Lung (tissue), 11 donors: ENCODE measurements at regions not wholly inside any gene's neighbourhood (a gene's known extent, or its start where the extent isn't known, plus 50 kb on each side); places are given as distances from the start of the nearest gene placed in this dataset.

Experiments used
- ATAC-seq: fragments of 200-7000 bp; cut with Tn5 transposase; one replicate; pipeline ENCODE4 v1.9.1; 2020; ENCODE audit warnings: moderate number of reproducible peaks; ENCODE audit not compliant: insufficient read depth, low FRiP score
- DNase-seq, 3 donors: peaks; one replicate each; pipeline ENCODE4 v3.0.0-alpha.2; 2013 to 2017
- H3K27ac ChIP-seq, 2 donors: one replicate each; pipeline ENCODE4 v1.5.1; 2013; ENCODE audit warnings: mild to moderate bottlenecking in 2 of 2, moderate library complexity in 2 of 2, control low read depth in 1 of 2, inconsistent platforms in 1 of 2, low read depth in 1 of 2, low read length in 1 of 2
- H3K27me3 ChIP-seq, 3 donors: one replicate each; pipeline ENCODE4 v1.5.1; 2013; ENCODE audit warnings: low read length in 2 of 3; ENCODE audit not compliant: control insufficient read depth in 3 of 3, insufficient read depth in 3 of 3
- H3K36me3 ChIP-seq, 4 donors: one replicate each; pipeline ENCODE4 v1.5.1; 2013; ENCODE audit warnings: low read length in 4 of 4, mild to moderate bottlenecking in 1 of 4, moderate library complexity in 1 of 4; ENCODE audit not compliant: control insufficient read depth in 4 of 4, insufficient read depth in 4 of 4
- H3K4me1 ChIP-seq, 5 donors: one replicate each; pipeline ENCODE4 v1.5.1; 2013; ENCODE audit warnings: low read length in 5 of 5, mild to moderate bottlenecking in 2 of 5, moderate library complexity in 1 of 5; ENCODE audit not compliant: control insufficient read depth in 5 of 5, insufficient read depth in 5 of 5
- H3K4me3 ChIP-seq: one replicate; pipeline ENCODE4 v1.5.1; 2013; ENCODE audit warnings: mild to moderate bottlenecking, control low read depth, moderate library complexity
- H3K9ac ChIP-seq, 2 donors: one replicate each; pipeline ENCODE4 v1.5.1; 2013; ENCODE audit warnings: low read length in 2 of 2, control low read depth in 1 of 2; ENCODE audit not compliant: insufficient read depth in 1 of 2
- H3K9me3 ChIP-seq, 4 donors: one replicate each; pipeline ENCODE4 v1.5.1; 2013; ENCODE audit warnings: low read length in 3 of 4, mild to moderate bottlenecking in 1 of 4, moderate library complexity in 1 of 4; ENCODE audit not compliant: control insufficient read depth in 4 of 4, insufficient read depth in 3 of 4
- CTCF ChIP-seq: IDR thresholded peaks from 2 replicates; pipeline ENCODE4 v1.5.1; 2012; ENCODE audit warnings: mild to moderate bottlenecking; ENCODE audit errors: control extremely low read depth, extremely low read depth
- WGBS, 2 donors: extraction: QIAGEN DNeasy Blood & Tissue Kit; methylation state at CpG; one replicate each; pipeline ENCODE4 v1.1.7; 2013; 5-methylcytosine and 5-hydroxymethylcytosine counted together
- donor health status: control.
- donor health status: control.
- donor health status: Bipolar disorder and iron deficiency.
- donor health status: healthy.
- donor health status: DM: yes; HTN: yes; CAD: no.

GRCh38 chr15:62464705-62465104, 299.6 kb upstream of the C2CD4B start:
- no peak for TF ChIP-seq CTCF
- no peaks in the 10 kb centered on the region for H3K9me3 ChIP-seq

GRCh38 chr15:62465173-62465572, 300.1 kb upstream of the C2CD4B start:
- Histone ChIP-seq H3K9ac (peak overlapping the region in 1 of 2 donors; percentile 47), H3K4me1 (peaks cover 3 to 21% (median 20%) of the 10 kb centered on the region in 5 donors), H3K27ac (no peak overlapping the region), H3K9me3 (no peaks in the 10 kb centered on the region), H3K27me3 (no peaks in the 10 kb centered on the region), H3K4me3 (no peak overlapping the region), H3K36me3 (no peaks in the 10 kb centered on the region)
- 77 to 85% methylated on average over 12 of the region's 12 CpGs for WGBS, 2 donors
- ATAC-seq: no peak
- DNase-seq: no peak
- TF ChIP-seq CTCF: no peak

More at GRCh38 chr15:62464705-62465104, 299.6 kb upstream of the C2CD4B start:
- Histone ChIP-seq H3K27me3 (no peaks in the 10 kb centered on the region), H3K4me3 (no peak overlapping the region), H3K9ac (no peak overlapping the region), H3K36me3 (no peaks in the 10 kb centered on the region), H3K27ac (no peak overlapping the region), H3K4me1 (peaks cover under 1 to 20% (median 15%) of the 10 kb centered on the region in 5 donors)
- WGBS, 2 donors: 49 to 76% methylated on average over 5 of the region's 5 CpGs
- no peak for ATAC-seq
- DNase-seq: peak in 1 of 3 donors; percentile 47

GRCh38 chr15:62469478-62469873, 304.4 kb upstream of the C2CD4B start:
- no peak for TF ChIP-seq CTCF
- no peak overlapping the region for H3K9ac ChIP-seq
- H3K4me1 ChIP-seq: peaks cover 3 to 32% (median 18%) of the 10 kb centered on the region in 5 donors
- ATAC-seq: peak; percentile 46
- H3K27me3 ChIP-seq: no peaks in the 10 kb centered on the region
- H3K36me3 ChIP-seq: no peaks in the 10 kb centered on the region
- no peak overlapping the region for H3K4me3 ChIP-seq
- no peaks in the 10 kb centered on the region for H3K9me3 ChIP-seq
- peak in 2 of 3 donors; percentile 43 to 75 for DNase-seq
- H3K27ac ChIP-seq: peak overlapping the region in 1 of 2 donors; percentile 64
